Transverse colon (tissue), 4 donors: ENCODE measurements at regions not wholly inside any gene's neighbourhood (a gene's known extent, or its start where the extent isn't known, plus 50 kb on each side); places are given as distances from the start of the nearest gene placed in this dataset.

Experiments used
- DNase-seq: peaks from one replicate; pipeline ENCODE4 v3.0.0-alpha.2; 2019
- H3K27ac ChIP-seq, 4 donors: fragments of 200-600 bp; sonication (generic); 2 replicates each; pipeline ENCODE4 v1.5.1; 2016 to 2018; ENCODE audit warnings: inconsistent platforms in 4 of 4
- H3K27me3 ChIP-seq: fragments of 200-600 bp; sonication (generic); 2 replicates; pipeline ENCODE4 v1.5.1; 2017; ENCODE audit warnings: inconsistent platforms
- H3K36me3 ChIP-seq, 4 donors: fragments of 200-600 bp; sonication (generic); 2 replicates each; pipeline ENCODE4 v1.5.1; 2017 to 2019; ENCODE audit warnings: inconsistent platforms in 4 of 4
- H3K4me1 ChIP-seq, 4 donors: fragments of 200-600 bp; sonication (generic); 2 replicates each; pipeline ENCODE4 v1.5.1; 2017 to 2020; ENCODE audit warnings: inconsistent platforms in 4 of 4
- H3K4me3 ChIP-seq, 4 donors: fragments of 200-600 bp; sonication (generic); 1 replicate in 1 of 4; 2 replicates in 3 of 4; pipeline versions ENCODE4 v1.5.1 to v1.6.1; 2017 to 2019; ENCODE audit warnings: inconsistent platforms in 4 of 4
- H3K9me3 ChIP-seq, 2 donors: fragments of 200-600 bp; sonication (generic); 2 replicates each; pipeline ENCODE4 v1.5.1; 2017 to 2019; ENCODE audit warnings: inconsistent platforms in 2 of 2
- EP300 ChIP-seq: sonication (generic); formaldehyde crosslinking; IDR thresholded peaks from one replicate; pipeline ENCODE4 v1.6.1; 2017; ENCODE audit warnings: antibody characterized with exemption, low read depth
- POLR2A ChIP-seq: fragments of 450-650 bp; IDR thresholded peaks from one replicate; pipeline ENCODE4 v1.6.1; 2016; ENCODE audit warnings: antibody characterized with exemption, mild to moderate bottlenecking, moderate library complexity
- POLR2AphosphoS5 ChIP-seq, 3 donors: sonication (generic); formaldehyde crosslinking; IDR thresholded peaks; one replicate each; pipeline ENCODE4 v1.6.1; 2016; ENCODE audit warnings: antibody characterized with exemption in 3 of 3
- WGBS, 2 donors: methylation state at CpG; one replicate each; pipeline ENCODE4 v1.1.5; 2018; ENCODE audit warnings: low coverage in 1 of 2; 5-methylcytosine and 5-hydroxymethylcytosine counted together
- in situ Hi-C, 4 donors: fragments of 200-750 bp; cut with MboI; loops; one replicate each; pipeline versions ENCODE4 v1.15.0 to v1.15.1; 2017; ENCODE audit warnings: low sequenced_read_pairs in 3 of 4, low pct_ligation_motif_present in 1 of 4, low pct_unique_long_range_greater_than_20kb in 1 of 4
- intact Hi-C: fragments of 100-400 bp; cut with DNase I; formaldehyde crosslinking; loops from one replicate; pipeline ENCODE4 v1.15.1; 2023; ENCODE audit warnings: low total_unique reads
- TF ChIP-seq, protein P1 (sequence below), 5 experiments: fragments of 200-600 bp in 3 of 5; fragments of 450-650 bp in 2 of 5; sonication (generic) in 3 of 5; IDR thresholded peaks; 1 replicate in 2 of 5; 2 replicates in 3 of 5; pipeline ENCODE4 v1.5.1; 2016 to 2017; ENCODE audit warnings: antibody characterized with exemption in 5 of 5, inconsistent platforms in 3 of 5, mild to moderate bottlenecking in 2 of 5, moderate library complexity in 1 of 5

DNA sequence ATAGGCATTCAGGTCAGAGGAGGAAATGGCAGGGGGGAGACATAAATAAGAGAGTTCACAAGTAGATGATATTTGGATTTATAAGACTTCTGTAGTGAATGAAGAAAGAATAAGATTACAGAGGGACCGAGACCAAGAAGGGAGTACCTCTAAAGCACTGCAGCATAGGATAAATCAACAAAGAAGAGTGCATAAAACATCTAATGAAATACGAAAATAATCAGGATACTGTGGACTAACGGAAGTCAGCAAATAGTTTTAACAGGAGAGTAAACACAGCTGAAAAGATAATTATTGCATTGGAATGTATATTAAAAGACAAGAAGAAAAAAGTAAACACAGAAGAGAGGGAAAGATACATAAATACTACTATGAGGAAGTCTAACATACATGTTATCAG lies 921.9 kb upstream of the PRMT6 start:
- in situ Hi-C loops: no loop called here
- 37 to 53% methylated on average over 3 of the region's 3 CpGs for WGBS, 2 donors
- H3K9me3 ChIP-seq: no peaks in the 10 kb centered on the region
- intact Hi-C loops: no loop called here
- no peaks in the 10 kb centered on the region for H3K4me1 ChIP-seq
- H3K27me3 ChIP-seq: no peaks in the 10 kb centered on the region
- no peak for DNase-seq
- no peak overlapping the region for H3K4me3 ChIP-seq
- TF ChIP-seq EP300: no peak
- TF ChIP-seq POLR2AphosphoS5 (IDR thresholded peaks at IDR 0.05): no peak
- TF ChIP-seq, protein P1, sequence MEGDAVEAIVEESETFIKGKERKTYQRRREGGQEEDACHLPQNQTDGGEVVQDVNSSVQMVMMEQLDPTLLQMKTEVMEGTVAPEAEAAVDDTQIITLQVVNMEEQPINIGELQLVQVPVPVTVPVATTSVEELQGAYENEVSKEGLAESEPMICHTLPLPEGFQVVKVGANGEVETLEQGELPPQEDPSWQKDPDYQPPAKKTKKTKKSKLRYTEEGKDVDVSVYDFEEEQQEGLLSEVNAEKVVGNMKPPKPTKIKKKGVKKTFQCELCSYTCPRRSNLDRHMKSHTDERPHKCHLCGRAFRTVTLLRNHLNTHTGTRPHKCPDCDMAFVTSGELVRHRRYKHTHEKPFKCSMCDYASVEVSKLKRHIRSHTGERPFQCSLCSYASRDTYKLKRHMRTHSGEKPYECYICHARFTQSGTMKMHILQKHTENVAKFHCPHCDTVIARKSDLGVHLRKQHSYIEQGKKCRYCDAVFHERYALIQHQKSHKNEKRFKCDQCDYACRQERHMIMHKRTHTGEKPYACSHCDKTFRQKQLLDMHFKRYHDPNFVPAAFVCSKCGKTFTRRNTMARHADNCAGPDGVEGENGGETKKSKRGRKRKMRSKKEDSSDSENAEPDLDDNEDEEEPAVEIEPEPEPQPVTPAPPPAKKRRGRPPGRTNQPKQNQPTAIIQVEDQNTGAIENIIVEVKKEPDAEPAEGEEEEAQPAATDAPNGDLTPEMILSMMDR (IDR thresholded peaks at IDR 0.05): no peak
- TF ChIP-seq POLR2A: no peak
- H3K27ac ChIP-seq: no peak overlapping the region
- H3K36me3 ChIP-seq: no peaks in the 10 kb centered on the region

DNA sequence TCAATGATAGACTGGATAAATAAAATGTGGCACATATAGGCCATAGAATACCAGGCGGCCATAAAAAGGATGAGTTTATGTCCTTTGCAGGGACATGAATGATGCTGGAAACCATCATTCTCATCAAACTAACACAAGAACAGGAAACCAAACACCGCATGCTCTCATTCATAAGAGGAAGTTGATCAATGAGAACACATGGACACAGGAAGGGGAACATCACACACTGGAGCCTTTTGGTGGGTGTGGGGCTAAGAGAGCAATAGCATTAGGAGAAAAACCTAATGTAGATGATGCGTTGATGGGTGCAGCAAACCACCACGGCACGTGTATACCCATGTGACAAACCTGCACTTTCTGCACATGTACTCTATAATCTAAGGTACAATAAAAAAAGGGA lies 883.4 kb upstream of the PRMT6 start:
- Histone ChIP-seq H3K4me3 (no peak overlapping the region), H3K27ac (no peak overlapping the region), H3K9me3 (no peaks in the 10 kb centered on the region), H3K36me3 (no peaks in the 10 kb centered on the region), H3K4me1 (no peaks in the 10 kb centered on the region), H3K27me3 (no peaks in the 10 kb centered on the region)
- DNase-seq: no peak
- WGBS, 2 donors: 86 to 93% methylated on average over 4 to 5 of the region's 5 CpGs
- intact Hi-C loops (no loop called here), in situ Hi-C loops (no loop called here)
- TF ChIP-seq, protein P1 (IDR thresholded peaks at IDR 0.05): no peak
- TF ChIP-seq EP300 (no peak), POLR2A (no peak), POLR2AphosphoS5 (IDR thresholded peaks at IDR 0.05) (no peak)

DNA sequence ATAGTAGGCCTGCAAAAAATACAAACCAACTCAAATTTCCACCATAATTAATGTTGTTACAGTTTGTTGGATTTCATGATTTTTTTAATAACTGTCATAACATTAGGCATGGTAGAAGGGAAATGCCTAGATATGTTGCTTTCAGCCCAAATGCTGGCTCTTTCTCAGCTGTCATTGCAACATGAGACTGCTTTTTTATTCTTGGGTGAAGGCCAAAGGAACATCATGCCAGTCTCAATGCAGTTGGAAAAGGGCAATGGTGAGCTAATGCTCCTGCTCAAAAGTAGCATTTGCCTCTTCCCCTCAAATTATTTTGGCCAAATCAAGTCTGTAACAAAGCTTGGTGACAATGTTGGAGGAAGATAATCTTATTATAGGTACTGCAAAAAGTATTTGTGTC lies 877.7 kb upstream of the PRMT6 start:
- TF ChIP-seq, protein P1 (IDR thresholded peaks at IDR 0.05): no peak
- TF ChIP-seq EP300: no peak
- no peak for TF ChIP-seq POLR2A
- TF ChIP-seq POLR2AphosphoS5 (IDR thresholded peaks at IDR 0.05): no peak
- no peak for DNase-seq
- intact Hi-C loops (loop anchor here (2.0 kb wide), 1 partner anchor 20 kb away; no protein-coding TSS in a partner anchor), in situ Hi-C loops (no loop called here)
- Histone ChIP-seq H3K4me3 (no peak overlapping the region), H3K4me1 (no peaks in the 10 kb centered on the region), H3K9me3 (no peaks in the 10 kb centered on the region), H3K27me3 (no peaks in the 10 kb centered on the region), H3K27ac (no peak overlapping the region), H3K36me3 (no peaks in the 10 kb centered on the region)

DNA sequence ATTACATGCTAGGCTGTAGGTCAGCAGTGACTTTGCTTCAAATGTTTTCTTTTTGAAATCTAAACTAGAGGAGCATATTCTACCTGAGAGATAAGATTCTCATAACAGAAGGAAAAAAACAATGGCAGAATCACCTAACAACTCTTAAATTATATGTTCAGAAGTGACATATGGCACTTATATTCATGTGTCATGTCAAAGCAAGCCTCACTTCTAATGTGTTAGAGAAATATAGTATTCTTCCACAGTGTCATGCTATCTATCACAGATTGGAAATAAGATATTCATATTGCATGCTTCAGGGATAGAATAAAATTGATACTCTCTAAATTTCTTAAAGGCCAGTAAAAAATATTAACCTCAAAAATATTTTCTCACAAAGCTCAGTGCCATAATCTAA lies 874.6 kb upstream of the PRMT6 start:
- Histone ChIP-seq H3K27me3 (no peaks in the 10 kb centered on the region), H3K36me3 (no peaks in the 10 kb centered on the region), H3K9me3 (no peaks in the 10 kb centered on the region), H3K4me1 (no peaks in the 10 kb centered on the region), H3K4me3 (no peak overlapping the region), H3K27ac (no peak overlapping the region)
- DNase-seq: no peak
- in situ Hi-C loops: no loop called here
- intact Hi-C loops: no loop called here
- TF ChIP-seq POLR2AphosphoS5 (IDR thresholded peaks at IDR 0.05) (no peak), POLR2A (no peak), EP300 (no peak)
- TF ChIP-seq, protein P1 (IDR thresholded peaks at IDR 0.05): no peak
